Adrenal gland (tissue), 9 donors: ENCODE measurements at regions not wholly inside any gene's neighbourhood (a gene's known extent, or its start where the extent isn't known, plus 50 kb on each side); places are given as distances from the start of the nearest gene placed in this dataset.

ENCODE experiments used
- DNase-seq, 7 donors: peaks; one replicate each; pipeline ENCODE4 v3.0.0-alpha.2; 2019 to 2020
- H3K27ac ChIP-seq, 5 donors: fragments of 200-600 bp; sonication (generic) in 4 of 5; 1 replicate in 3 of 5; 2 replicates in 2 of 5; pipeline versions ENCODE4 v1.5.1 to v1.8.0; 2016 to 2020; ENCODE audit warnings: mild to moderate bottlenecking in 1 of 5
- H3K27me3 ChIP-seq: fragments of 200-600 bp; 2 replicates; pipeline ENCODE4 v1.8.0; 2021
- H3K36me3 ChIP-seq, 2 donors: fragments of 200-600 bp; replicated peaks in 1 of 2; 1 replicate in 1 of 2; 2 replicates in 1 of 2; pipeline versions ENCODE4 v1.5.1 to v1.8.0; 2018 to 2022
- H3K4me1 ChIP-seq, 2 donors: fragments of 200-600 bp; replicated peaks in 1 of 2; 1 replicate in 1 of 2; 2 replicates in 1 of 2; pipeline versions ENCODE4 v1.5.1 to v1.8.0; 2018 to 2021
- H3K4me3 ChIP-seq, 4 donors: fragments of 200-600 bp; sonication (generic) in 3 of 4; one replicate each; pipeline ENCODE4 v1.5.1; 2016 to 2018
- H3K9me3 ChIP-seq, 3 donors: fragments of 200-600 bp; sonication (generic) in 1 of 3; replicated peaks in 1 of 3; 1 replicate in 2 of 3; 2 replicates in 1 of 3; pipeline versions ENCODE4 v1.5.1 to v1.8.0; 2016 to 2021
- POLR2A ChIP-seq, 2 donors: fragments of 450-650 bp; IDR thresholded peaks; one replicate each; pipeline ENCODE4 v1.6.1; 2017; ENCODE audit warnings: antibody characterized with exemption in 2 of 2, mild to moderate bottlenecking in 2 of 2, moderate library complexity in 1 of 2
- WGBS, 4 donors: extraction: QIAGEN DNeasy Blood & Tissue Kit in 2 of 4; methylation state at CpG; one replicate each; pipeline versions ENCODE4 v1.1.5 to v1.1.7; 2013 to 2017; 5-methylcytosine and 5-hydroxymethylcytosine counted together
- intact Hi-C, 2 donors: fragments of 100-400 bp; cut with DNase I; formaldehyde crosslinking; loops; one replicate each; pipeline versions ENCODE4 v1.14.1 to v1.15.0; 2022 to 2023
- small RNA-seq, 2 donors: library from RNA; depleted of rRNA; stranded (forward); fragments of <200 nt; gene quantifications; one replicate each; pipeline ENCODE3, GENCODE V24; 2016
- TF ChIP-seq, protein P1 (sequence below), 6 experiments: fragments of 450-650 bp in 4 of 6; fragments of 200-600 bp in 2 of 6; sonication (generic) in 1 of 6; IDR thresholded peaks; 1 replicate in 5 of 6; 2 replicates in 1 of 6; pipeline versions ENCODE4 v1.5.1 to v1.8.0; 2016 to 2021; ENCODE audit warnings: antibody characterized with exemption in 6 of 6, mild to moderate bottlenecking in 2 of 6, moderate library complexity in 1 of 6
- donor health status: healthy with polysubstance abuse.
- donor health status: Bipolar disorder and iron deficiency.
- donor health status: DM: yes; HTN: yes; CAD: no.
- donor health status: DM: no; HTN: no; CAD: no.
- donor health status: DM: no; HTN: no; CAD: no.

DNA sequence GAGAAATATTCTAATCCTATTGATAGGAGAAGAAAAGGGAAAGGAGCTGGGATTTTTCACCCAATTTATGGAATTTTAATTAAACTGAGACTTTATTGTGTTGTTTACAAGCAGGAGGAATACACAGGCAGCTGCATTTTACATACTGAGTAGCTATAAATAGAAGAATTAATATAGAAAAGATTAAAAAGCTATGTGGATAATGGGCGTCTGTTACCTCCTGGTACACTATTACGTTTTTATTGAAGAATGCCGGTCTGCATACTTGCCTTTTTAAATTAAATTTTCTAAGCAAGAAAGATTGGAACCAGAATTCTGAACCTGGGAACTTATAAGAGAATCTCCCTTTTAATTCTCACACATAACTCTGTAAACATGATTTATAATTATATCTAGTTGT is 52.1 kb upstream of the CACHD1 start:
- intact Hi-C loops = no loop called here

More for the DNA sequence above, 52.1 kb upstream of the CACHD1 start:
- H3K4me3 ChIP-seq = no peak overlapping the region
- WGBS, 4 donors = 88 to 94% (median 92%) methylated on average over 3 of the region's 3 CpGs
- no peaks in the 10 kb centered on the region for H3K36me3 ChIP-seq
- H3K27ac ChIP-seq = no peak overlapping the region
- no peaks in the 10 kb centered on the region for H3K4me1 ChIP-seq
- no peak for DNase-seq
- H3K27me3 ChIP-seq = no peaks in the 10 kb centered on the region
- H3K9me3 ChIP-seq = no peaks in the 10 kb centered on the region
- TF ChIP-seq, protein P1, sequence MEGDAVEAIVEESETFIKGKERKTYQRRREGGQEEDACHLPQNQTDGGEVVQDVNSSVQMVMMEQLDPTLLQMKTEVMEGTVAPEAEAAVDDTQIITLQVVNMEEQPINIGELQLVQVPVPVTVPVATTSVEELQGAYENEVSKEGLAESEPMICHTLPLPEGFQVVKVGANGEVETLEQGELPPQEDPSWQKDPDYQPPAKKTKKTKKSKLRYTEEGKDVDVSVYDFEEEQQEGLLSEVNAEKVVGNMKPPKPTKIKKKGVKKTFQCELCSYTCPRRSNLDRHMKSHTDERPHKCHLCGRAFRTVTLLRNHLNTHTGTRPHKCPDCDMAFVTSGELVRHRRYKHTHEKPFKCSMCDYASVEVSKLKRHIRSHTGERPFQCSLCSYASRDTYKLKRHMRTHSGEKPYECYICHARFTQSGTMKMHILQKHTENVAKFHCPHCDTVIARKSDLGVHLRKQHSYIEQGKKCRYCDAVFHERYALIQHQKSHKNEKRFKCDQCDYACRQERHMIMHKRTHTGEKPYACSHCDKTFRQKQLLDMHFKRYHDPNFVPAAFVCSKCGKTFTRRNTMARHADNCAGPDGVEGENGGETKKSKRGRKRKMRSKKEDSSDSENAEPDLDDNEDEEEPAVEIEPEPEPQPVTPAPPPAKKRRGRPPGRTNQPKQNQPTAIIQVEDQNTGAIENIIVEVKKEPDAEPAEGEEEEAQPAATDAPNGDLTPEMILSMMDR (IDR thresholded peaks at IDR 0.05) = no peak
- TF ChIP-seq POLR2A (IDR thresholded peaks at IDR 0.05) = no peak

Small RNA genes lying in the stretch of these regions (small RNA-seq; reads per million reads assigned to genes)
- gene RNU7-62P = 0 reads per million in 2 donors
